22Rv1 (cell line): ENCODE measurements at regions not wholly inside any gene's neighbourhood (a gene's known extent, or its start where the extent isn't known, plus 50 kb on each side); places are given as distances from the start of the nearest gene placed in this dataset.

Source experiments
- H3K27ac ChIP-seq: fragments of 450-650 bp; 2 replicates; pipeline ENCODE4 v1.5.1; 2017
- CTCF ChIP-seq: fragments of 450-650 bp; IDR thresholded peaks from 2 replicates; pipeline ENCODE4 v1.5.1; 2017; ENCODE audit warnings: mild to moderate bottlenecking
- ZFX ChIP-seq: fragments of 450-650 bp; IDR thresholded peaks from 2 replicates; pipeline ENCODE4 v1.6.1; 2017; ENCODE audit warnings: antibody characterized with exemption, borderline replicate concordance

DNA sequence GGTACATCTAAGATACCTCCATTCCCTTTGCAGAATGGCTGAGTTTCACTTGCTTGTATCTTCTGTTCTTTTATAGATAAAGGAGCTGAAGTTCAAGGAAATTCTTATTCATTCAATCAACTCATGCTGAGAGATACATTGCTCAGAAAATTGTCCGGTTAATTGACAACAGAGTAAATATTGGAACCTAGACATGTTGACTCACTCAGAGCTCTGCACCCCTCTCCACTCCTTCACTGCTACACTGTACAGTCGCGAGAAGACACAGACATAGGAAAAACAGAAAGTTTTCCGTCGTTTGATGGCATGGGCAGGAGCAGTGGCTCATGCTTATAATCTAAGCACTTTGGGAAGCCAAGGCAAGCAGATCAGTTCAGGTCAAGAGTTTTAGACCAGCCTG lies 690.5 kb upstream of the SOX9 start:
- TF ChIP-seq ZFX (no peak), CTCF (no peak)
- H3K27ac ChIP-seq, result no peak overlapping the region

DNA sequence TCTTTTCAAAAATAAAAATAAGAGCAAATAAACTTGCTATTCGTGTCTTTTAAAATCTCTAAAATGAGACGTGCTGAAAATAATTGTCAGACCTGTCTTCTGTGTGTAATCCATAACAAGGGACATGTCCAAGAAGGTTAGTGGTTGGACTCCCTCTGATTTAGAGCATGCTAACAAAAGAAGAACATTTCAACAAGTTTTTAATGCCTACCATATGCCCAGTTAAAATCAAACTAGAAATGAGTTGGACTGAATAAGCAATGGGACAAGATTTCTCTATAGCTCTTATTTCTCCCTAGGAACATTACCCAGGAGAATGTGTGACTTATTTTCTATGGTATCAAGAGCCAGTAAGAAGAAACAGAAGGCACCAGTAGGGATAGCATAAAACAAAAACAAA lies 689.7 kb upstream of the SOX9 start:
- TF ChIP-seq ZFX (no peak), CTCF (no peak)
- no peak overlapping the region for H3K27ac ChIP-seq

DNA sequence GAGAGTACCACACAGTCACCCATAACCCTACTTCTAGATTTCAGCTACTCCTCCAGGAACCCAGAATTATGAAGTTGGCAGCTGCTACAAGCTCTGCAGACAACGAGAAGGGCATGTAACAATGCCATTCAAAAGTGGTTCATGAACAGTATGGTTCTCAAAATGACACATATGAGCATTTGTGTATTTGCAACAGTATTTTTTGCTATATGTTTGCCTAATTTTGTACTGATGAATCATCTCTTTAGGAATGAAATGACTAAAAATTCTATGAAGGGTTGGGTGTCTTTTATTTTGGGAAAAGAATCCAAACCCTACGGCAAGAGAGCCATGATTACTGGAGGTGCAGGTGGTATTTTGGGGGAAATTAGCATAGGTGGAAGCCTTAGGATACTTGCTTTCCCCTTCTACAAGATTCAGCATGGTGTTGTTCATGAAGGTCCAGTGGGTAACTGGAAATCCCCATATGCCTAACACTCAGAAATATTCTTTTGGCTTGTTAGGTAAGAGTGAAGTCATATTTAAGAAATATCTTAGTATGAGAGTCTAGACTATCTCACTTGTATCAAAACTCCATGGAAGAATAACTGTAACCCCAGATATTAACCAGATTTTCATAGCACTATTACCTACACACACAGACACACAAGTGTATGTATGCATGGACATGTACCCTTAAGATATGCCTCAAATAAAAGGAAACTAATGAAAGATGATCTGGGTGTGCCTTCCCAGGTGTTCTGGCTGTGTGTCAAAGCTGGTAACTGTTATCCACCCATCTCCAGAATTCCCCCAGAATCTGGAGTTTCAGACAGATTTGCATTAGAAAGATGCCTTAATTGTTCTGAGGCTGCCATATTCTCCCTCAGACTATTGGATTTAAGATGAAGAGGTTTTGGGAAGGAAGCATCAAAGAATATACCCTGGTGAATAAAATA lies 688.2 kb upstream of the SOX9 start:
- H3K27ac ChIP-seq, result no peak overlapping the region
- TF ChIP-seq CTCF (no peak), ZFX (no peak)

DNA sequence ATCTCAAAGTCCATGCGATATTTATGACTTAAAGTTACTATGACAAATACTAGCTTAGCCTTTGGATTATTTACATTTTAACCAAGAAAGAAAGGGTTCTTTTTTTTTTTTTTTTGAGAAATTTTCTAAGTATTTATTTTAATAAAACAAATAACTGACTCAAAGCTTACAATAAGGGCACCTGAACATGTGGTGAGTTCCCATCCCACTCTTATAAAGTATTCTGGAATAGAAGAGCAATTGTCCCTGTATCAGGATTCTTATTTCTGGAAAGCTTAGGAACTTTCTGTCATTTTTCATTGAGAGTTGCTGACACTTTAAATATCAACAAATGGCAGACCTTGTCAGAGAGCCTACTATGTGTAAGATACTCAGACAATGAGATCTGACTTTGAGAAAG lies 686.1 kb upstream of the SOX9 start:
- TF ChIP-seq ZFX, result no peak
- no peak for TF ChIP-seq CTCF
- H3K27ac ChIP-seq, result no peak overlapping the region

DNA sequence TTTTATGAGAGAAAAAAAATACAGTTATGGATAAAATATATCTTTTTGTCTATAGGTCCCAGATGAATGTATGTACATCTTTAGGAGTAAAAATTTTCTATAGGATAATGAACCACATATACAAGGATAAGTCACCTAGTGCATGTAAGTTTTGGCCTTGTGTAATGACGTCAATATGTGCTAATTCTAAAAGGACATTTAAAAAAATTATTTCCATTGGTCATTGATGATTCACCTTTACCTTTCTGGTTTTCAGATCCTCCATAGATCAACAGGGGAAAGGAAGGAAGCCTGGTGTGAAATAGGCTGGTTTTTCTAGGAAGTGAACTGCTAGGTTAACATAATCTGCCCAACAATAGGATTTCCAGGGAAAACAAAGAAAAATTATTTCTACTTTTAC lies 684.3 kb upstream of the SOX9 start:
- TF ChIP-seq ZFX, result no peak
- H3K27ac ChIP-seq, result no peak overlapping the region

- no peak overlapping the region for H3K27ac ChIP-seq
These were observed 683.7 kb upstream of the SOX9 start for GRCh38 chr17:71437166-71437565.

DNA sequence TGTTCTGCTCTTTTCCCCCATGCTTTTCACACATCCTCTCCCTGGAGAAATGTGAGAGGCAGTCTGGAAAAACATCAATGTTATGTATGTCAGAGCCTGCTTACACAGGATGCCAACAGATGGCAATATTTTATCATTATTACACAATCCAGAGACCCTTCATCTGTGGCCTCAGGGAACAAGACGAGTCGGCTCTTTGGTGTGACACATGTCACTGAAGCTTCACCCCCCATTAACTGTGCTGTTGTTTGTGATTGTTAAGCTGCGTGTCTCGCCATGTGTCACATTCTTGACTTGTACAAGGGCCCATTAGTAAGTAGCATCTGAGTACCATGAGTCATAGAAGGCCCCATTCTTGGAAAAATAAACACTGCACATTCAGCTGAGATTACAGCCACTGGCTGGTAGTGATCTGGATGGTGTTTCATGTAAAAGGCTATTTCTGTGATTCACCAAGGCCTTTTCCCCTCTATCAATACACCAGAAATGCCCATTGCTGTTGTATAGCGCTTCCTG lies 682.1 kb upstream of the SOX9 start:
- H3K27ac ChIP-seq, result no peak overlapping the region
- no peak for TF ChIP-seq ZFX
- TF ChIP-seq CTCF, result no peak

More at GRCh38 chr17:71437166-71437565, 683.7 kb upstream of the SOX9 start:
- TF ChIP-seq CTCF (no peak), ZFX (no peak)
